ENCODE measurements at regions not wholly inside any gene's neighbourhood (a gene's known extent, or its start where the extent isn't known, plus 50 kb on each side); places are given as distances from the start of the nearest gene placed in this dataset.

GRCh38 chr3:146832857-146833458 lies 227.8 kb upstream of the PLSCR5 start (continued):
- TF ChIP-seq SUPT20H (IDR thresholded peaks at IDR 0.05; ENCODE audit: borderline replicate concordance, control insufficient read depth, low read depth, low read length): no peak
- TF ChIP-seq STAT1 (conservative IDR thresholded peaks at IDR 0.05): no peak
- TF ChIP-seq, protein P1, sequence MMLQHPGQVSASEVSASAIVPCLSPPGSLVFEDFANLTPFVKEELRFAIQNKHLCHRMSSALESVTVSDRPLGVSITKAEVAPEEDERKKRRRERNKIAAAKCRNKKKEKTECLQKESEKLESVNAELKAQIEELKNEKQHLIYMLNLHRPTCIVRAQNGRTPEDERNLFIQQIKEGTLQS (IDR thresholded peaks at IDR 0.05; ENCODE audit: borderline replicate concordance, extremely low read depth, low read depth, low read length): no peak
- TF ChIP-seq ATF7 (IDR thresholded peaks at IDR 0.05; ENCODE audit: low read depth): no peak
- no peak for TF ChIP-seq NFYA (IDR thresholded peaks at IDR 0.05; ENCODE audit: borderline replicate concordance, low read depth, low read length)

DNA sequence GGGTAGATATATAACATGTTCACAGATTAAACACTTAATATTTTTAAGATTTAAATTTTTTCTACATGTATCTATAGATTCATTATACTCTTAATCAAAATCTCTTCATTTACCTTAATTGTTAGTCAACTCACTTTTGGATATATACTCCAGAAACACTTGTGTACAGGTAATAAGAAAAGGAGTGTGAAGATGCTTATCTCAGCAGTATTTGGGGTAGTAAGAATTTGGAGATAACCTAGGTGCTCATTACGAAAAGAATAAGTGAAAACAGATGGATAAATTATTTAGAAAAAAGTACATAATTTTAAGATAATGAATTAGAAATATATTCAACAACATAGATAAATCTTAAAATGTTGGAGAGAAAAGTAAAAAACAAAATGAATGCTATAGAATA lies 226.5 kb upstream of the PLSCR5 start:
- ChIA-PET POLR2A (no interaction called here), CTCF (no interaction called here), RAD21 (ENCODE audit: unreplicated experiment) (no interaction called here), SMC1A (ENCODE audit: uncharacterized antibody, unreplicated experiment) (no interaction called here)
- Histone ChIP-seq H3K4me2 (ENCODE audit: control insufficient read depth, insufficient read depth) (no peak overlapping the region), H3K4me3 (no peak overlapping the region), H3K4me1 (ENCODE audit: control insufficient read depth, insufficient read depth, low read length) (no peaks in the 10 kb centered on the region), H3K79me2 (ENCODE audit: control insufficient read depth, insufficient read depth, low read length) (no peaks in the 10 kb centered on the region), H2AFZ (ENCODE audit: control insufficient read depth, low read depth, low read length) (no peak overlapping the region), H3K36me3 (ENCODE audit: control insufficient read depth in 2 of 2, insufficient read depth in 2 of 2, low read length in 1 of 2) (no peaks in the 10 kb centered on the region), H3K9me3 (replicated peaks; ENCODE audit: control insufficient read depth, insufficient read depth, low read length) (no peaks in the 10 kb centered on the region), H3K9ac (ENCODE audit: control insufficient read depth, insufficient read depth, low read length) (no peak overlapping the region), H4K20me1 (ENCODE audit: control insufficient read depth, insufficient read depth) (no peaks in the 10 kb centered on the region), H3K27ac (ENCODE audit: control insufficient read depth, insufficient read depth) (no peak overlapping the region), H3K27me3 (replicated peaks in 1 of 2; ENCODE audit: control insufficient read depth in 2 of 2, insufficient read depth in 2 of 2, low read length in 1 of 2) (no peaks in the 10 kb centered on the region)
- no TSS peak for BruUV-seq (replicated peaks)
- FAIRE-seq (no peak), ATAC-seq (no peak), DNase-seq (ENCODE audit: low read depth, low spot score) (no peak)
- TF ChIP-seq RUNX3 (IDR thresholded peaks at IDR 0.05; ENCODE audit: low read length): no peak
- no peak for TF ChIP-seq ZNF217 (IDR thresholded peaks at IDR 0.05)
- no peak for TF ChIP-seq TARDBP (IDR thresholded peaks at IDR 0.05; ENCODE audit: borderline replicate concordance)
- TF ChIP-seq POU2F2 (IDR thresholded peaks at IDR 0.05; ENCODE audit: borderline replicate concordance, low read depth, low read length): no peak
- no peak for TF ChIP-seq CHD4 (IDR thresholded peaks at IDR 0.05)
- TF ChIP-seq FOXK2 (IDR thresholded peaks at IDR 0.05): no peak
- TF ChIP-seq EP300 (IDR thresholded peaks at IDR 0.05; ENCODE audit: borderline replicate concordance in 1 of 2, control insufficient read depth in 1 of 2, low read depth in 2 of 2, low read length in 2 of 2): no peak
- TF ChIP-seq ZNF207 (IDR thresholded peaks at IDR 0.05; ENCODE audit: borderline replicate concordance): no peak
- in situ Hi-C loops (cut with MboI): no loop called here
- WGBS (ENCODE audit: insufficient coverage, insufficient replicate concordance, low lambda C conversion rate, missing lambda C conversion rate): 0% methylated on average over 1 of the region's 1 CpG
- intact Hi-C loops (cut with micrococcal nuclease; ENCODE audit: unreplicated experiment): no loop called here
